Upper lobe of right lung (tissue), 1 donor: ENCODE measurements at regions not wholly inside any gene's neighbourhood (a gene's known extent, or its start where the extent isn't known, plus 50 kb on each side); places are given as distances from the start of the nearest gene placed in this dataset.
"Not testable (repeated sequence)": the region's sequence is repeated elsewhere in the genome, so short reads cannot be mapped to it uniquely, and the experiment has no call there.

ENCODE experiments used
- ATAC-seq: fragments of 200-7000 bp; cut with Tn5 transposase; one replicate; pipeline ENCODE4 v1.9.1; 2020; ENCODE audit warnings: mild to moderate bottlenecking, moderate library complexity
- DNase-seq: peaks from one replicate; pipeline ENCODE4 v3.0.0-alpha.2; 2020
- H3K27ac ChIP-seq: fragments of 200-600 bp; one replicate; pipeline ENCODE4 v1.8.0; 2022
- H3K27me3 ChIP-seq: fragments of 200-600 bp; one replicate; pipeline ENCODE4 v1.8.0; 2022; ENCODE audit warnings: mild to moderate bottlenecking
- H3K36me3 ChIP-seq: fragments of 200-600 bp; one replicate; pipeline ENCODE4 v1.8.0; 2022
- H3K4me1 ChIP-seq: fragments of 200-600 bp; one replicate; pipeline ENCODE4 v1.8.0; 2022
- H3K4me3 ChIP-seq: fragments of 200-600 bp; one replicate; pipeline ENCODE4 v1.8.0; 2022; ENCODE audit warnings: mild to moderate bottlenecking
- H3K9me3 ChIP-seq: fragments of 200-600 bp; one replicate; pipeline ENCODE4 v1.8.0; 2022
- intact Hi-C: fragments of 100-400 bp; cut with DNase I; formaldehyde crosslinking; loops from one replicate; pipeline ENCODE4 v1.11.0; 2022
- TF ChIP-seq, protein P1 (sequence below): fragments of 200-600 bp; IDR thresholded peaks from one replicate; pipeline ENCODE4 v1.8.0; 2022; ENCODE audit warnings: antibody characterized with exemption
- donor health status: DM: no; HTN: yes; CAD: no; lungs with severe emphysema.

DNA sequence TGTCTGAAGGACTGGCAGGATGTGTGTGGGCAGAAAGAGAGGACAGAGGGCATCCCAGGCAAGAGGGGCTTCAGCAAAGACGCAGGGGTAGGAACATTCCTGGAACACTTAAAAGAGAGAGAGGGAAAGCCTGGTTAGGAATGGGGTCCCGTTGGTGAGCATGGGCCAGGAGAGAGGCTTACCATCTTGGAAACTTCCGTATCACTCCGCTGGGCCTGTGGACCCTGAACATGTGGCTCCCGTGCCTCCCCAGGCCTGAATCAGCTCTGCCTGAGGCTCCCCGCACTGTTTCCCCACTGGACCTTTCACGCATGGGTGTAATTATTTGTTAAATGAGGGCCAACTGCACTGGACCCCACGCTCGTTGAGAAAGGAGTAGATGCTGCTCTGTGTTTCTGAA, 191.1 kb upstream of the GLI2 start:
- no peaks in the 10 kb centered on the region for H3K27me3 ChIP-seq
- peaks cover 17% of the 10 kb centered on the region for H3K4me1 ChIP-seq
- H3K4me3 ChIP-seq = no peak overlapping the region
- H3K36me3 ChIP-seq = no peaks in the 10 kb centered on the region
- TF ChIP-seq, protein P1, sequence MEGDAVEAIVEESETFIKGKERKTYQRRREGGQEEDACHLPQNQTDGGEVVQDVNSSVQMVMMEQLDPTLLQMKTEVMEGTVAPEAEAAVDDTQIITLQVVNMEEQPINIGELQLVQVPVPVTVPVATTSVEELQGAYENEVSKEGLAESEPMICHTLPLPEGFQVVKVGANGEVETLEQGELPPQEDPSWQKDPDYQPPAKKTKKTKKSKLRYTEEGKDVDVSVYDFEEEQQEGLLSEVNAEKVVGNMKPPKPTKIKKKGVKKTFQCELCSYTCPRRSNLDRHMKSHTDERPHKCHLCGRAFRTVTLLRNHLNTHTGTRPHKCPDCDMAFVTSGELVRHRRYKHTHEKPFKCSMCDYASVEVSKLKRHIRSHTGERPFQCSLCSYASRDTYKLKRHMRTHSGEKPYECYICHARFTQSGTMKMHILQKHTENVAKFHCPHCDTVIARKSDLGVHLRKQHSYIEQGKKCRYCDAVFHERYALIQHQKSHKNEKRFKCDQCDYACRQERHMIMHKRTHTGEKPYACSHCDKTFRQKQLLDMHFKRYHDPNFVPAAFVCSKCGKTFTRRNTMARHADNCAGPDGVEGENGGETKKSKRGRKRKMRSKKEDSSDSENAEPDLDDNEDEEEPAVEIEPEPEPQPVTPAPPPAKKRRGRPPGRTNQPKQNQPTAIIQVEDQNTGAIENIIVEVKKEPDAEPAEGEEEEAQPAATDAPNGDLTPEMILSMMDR = no peak
- no peak overlapping the region for H3K27ac ChIP-seq
- ATAC-seq (no peak), DNase-seq (no peak)
- intact Hi-C loops = no loop called here
- no peaks in the 10 kb centered on the region for H3K9me3 ChIP-seq

DNA sequence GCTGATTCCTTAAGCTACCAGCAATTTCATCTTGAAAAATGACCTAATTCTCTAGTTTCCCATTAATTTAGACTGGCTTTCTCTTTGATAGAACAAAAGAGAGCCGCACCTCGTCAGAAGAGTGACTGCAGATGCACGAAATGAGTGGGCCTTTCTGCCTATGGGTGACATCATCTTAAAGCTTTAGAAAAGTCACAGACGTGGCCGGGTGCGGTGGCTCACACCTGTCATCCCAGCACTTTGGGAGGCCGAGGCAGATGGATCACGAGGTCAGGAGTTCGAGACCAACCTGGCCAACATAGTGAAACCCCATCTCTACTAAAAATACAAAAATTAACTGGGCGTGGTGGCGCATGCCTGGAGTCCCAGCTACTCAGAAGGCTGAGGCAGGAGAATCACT, 190.7 kb upstream of the GLI2 start:
- H3K4me1 ChIP-seq = peaks cover 12% of the 10 kb centered on the region
- DNase-seq, H3K36me3 ChIP-seq, ATAC-seq, H3K27ac ChIP-seq, H3K9me3 ChIP-seq, H3K4me3 ChIP-seq, H3K27me3 ChIP-seq, intact Hi-C loops: not testable (repeated sequence)

DNA sequence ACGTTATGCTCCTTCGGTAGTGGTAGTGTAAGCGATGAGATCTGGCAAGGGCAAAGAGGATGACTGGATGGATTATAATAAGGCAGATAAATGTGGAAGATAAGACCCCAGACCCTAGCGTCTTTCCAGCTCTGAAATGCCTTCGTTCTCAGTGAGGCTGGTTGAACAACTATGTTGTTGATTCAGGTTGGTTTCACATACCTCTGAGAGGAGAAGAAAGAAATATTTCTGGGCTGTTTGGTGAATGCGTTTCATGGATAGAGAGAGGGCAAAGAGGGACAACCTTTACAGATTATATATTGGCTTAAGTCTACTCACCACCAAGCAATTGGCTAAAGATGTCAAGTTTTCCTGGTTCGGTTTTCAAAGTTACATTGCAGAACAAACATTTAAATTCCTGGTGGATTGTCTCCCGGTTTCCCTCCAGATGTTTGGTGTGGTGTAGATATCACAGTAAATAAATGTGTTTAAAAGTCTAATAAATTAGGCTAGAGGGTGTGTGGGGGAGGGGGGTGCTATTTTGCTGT, 190.1 kb upstream of the GLI2 start:
- no peaks in the 10 kb centered on the region for H3K9me3 ChIP-seq
- no peaks in the 10 kb centered on the region for H3K27me3 ChIP-seq
- no peaks in the 10 kb centered on the region for H3K36me3 ChIP-seq
- TF ChIP-seq, protein P1 = no peak
- peaks cover 6% of the 10 kb centered on the region for H3K4me1 ChIP-seq
- intact Hi-C loops = no loop called here
- H3K4me3 ChIP-seq = no peak overlapping the region
- ATAC-seq (no peak), DNase-seq (no peak)
- H3K27ac ChIP-seq = no peak overlapping the region

DNA sequence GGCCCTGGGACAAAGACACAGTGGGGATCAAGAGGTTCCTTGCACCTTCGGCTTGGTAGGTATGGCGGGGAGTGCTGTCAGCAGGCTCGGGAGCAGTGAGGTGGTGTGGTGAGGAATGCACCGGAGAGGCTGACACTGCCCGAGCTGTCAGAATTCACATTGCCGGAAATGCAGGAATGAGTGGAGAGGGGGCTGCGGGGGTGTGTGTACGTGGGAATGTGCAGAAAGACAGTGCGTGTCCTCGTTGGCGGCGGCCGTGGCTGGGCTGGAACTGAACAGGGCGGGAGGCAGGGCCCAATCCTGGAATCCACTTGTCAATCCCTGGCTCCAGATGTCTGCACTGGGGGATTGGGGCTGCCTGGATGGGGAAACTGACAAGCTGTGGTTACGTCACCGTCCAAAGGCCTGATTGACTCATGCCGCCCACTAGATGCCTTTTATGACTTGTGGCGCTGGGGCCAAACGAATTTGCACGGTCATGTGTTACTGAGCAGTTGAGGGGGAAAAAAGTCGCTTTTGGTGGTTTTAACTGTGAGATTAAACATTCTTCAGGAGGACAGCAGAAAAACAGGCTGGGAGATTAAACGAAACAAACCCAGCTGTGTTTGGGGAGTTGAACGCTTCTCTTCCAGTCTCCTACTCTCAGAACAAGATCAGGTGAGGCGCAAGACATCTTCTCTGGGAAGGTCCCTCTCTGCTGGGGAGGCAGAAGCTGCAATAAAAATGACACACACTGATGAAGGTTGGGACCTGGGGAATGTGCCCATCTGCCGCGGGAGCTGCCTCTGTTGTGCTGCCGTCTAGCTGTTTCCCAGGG, 189.4 kb upstream of the GLI2 start:
- DNase-seq (no peak), ATAC-seq (peak; percentile 55)
- intact Hi-C loops = no loop called here
- H3K4me1 ChIP-seq = peaks cover 2% of the 10 kb centered on the region
- no peaks in the 10 kb centered on the region for H3K9me3 ChIP-seq
- no peaks in the 10 kb centered on the region for H3K27me3 ChIP-seq
- no peaks in the 10 kb centered on the region for H3K36me3 ChIP-seq
- no peak overlapping the region for H3K4me3 ChIP-seq
- TF ChIP-seq, protein P1 = no peak
- no peak overlapping the region for H3K27ac ChIP-seq

DNA sequence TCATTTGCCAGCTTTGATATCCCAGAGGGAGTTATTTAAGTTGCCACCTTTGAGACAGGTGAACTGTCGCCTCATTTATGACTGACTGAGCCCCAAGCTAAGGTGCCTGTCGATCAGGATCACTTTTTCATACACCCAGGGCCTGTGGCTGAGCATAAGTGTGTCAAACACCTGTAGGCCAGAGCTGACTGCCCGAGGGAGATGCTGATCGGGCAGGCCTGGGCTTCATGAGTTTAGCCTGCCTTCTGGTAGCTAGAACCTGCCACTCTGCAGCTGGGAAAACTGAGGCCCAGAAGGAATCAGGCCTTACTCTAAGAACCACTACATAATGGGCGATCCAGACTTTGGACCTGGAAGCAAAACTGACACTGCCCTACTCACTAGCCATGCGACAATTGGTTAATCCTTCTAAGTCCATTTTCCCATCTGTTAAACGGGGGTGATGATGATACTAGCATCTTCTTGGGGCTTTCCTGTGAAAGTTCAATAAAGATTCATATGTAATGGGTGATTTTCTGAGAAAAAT, 188.7 kb upstream of the GLI2 start:
- TF ChIP-seq, protein P1 = no peak
- Histone ChIP-seq H3K27ac (no peak overlapping the region), H3K4me1 (peaks cover 6% of the 10 kb centered on the region), H3K4me3 (no peak overlapping the region), H3K9me3 (no peaks in the 10 kb centered on the region), H3K36me3 (no peaks in the 10 kb centered on the region), H3K27me3 (no peaks in the 10 kb centered on the region)
- no peak for ATAC-seq
- DNase-seq = no peak
- intact Hi-C loops = no loop called here

DNA sequence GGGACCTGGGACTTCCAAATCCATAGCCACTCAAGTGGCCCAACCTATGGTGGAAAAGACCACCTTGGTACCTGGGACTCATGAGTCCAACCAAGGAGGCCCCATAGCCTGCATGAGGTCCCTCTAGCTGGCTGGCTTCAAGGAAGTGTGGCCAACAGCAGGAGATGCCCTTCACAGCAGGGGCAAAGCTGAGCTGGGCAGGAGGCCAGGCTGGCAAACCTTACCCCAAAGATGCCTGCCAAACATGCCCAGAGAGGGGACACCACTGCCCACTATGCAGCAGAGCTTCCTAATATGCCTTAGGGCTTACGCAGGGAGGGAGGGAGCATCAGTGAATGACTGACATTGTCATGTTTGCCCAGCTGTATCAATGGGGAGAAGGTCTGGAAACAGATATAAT, 188.0 kb upstream of the GLI2 start:
- H3K4me1 ChIP-seq = peaks cover 14% of the 10 kb centered on the region
- H3K9me3 ChIP-seq = no peaks in the 10 kb centered on the region
- no peak overlapping the region for H3K4me3 ChIP-seq
- intact Hi-C loops = no loop called here
- no peaks in the 10 kb centered on the region for H3K36me3 ChIP-seq
- ATAC-seq (no peak), DNase-seq (no peak)
- TF ChIP-seq, protein P1 = no peak
- no peak overlapping the region for H3K27ac ChIP-seq
- no peaks in the 10 kb centered on the region for H3K27me3 ChIP-seq
